GM19395 (cell line): ENCODE measurements at regions not wholly inside any gene's neighbourhood (a gene's known extent, or its start where the extent isn't known, plus 50 kb on each side); places are given as distances from the start of the nearest gene placed in this dataset.
"Not testable (repeated sequence)": the region's sequence is repeated elsewhere in the genome, so short reads cannot be mapped to it uniquely, and the experiment has no call there.

Experiments used
- ATAC-seq: cut with Tn5 transposase; IDR thresholded peaks from one replicate; pipeline ENCODE4 v1.9.1; 2021; ENCODE audit warnings: mild to moderate bottlenecking, moderate library complexity; ENCODE audit not compliant: unreplicated experiment

DNA sequence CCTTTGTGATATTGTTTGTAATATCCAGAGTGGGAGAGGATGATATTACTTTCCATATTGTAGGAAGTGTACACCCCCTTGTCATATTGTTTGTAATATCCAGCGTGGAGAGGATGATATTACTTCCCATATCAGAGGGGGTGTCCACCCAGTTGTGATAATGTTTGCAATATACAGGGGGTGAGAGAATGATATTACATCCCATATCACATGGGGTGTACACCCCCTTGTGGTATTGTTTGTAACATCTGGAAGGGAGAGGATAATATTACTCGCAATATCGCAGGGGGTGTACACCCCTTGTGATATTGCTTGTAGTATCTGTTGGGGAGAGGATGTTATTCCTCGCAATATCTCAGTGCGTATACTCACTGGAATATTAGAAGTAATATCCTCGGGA lies 61.5 kb downstream of the PRSS23 start:
- ATAC-seq = no peak

DNA sequence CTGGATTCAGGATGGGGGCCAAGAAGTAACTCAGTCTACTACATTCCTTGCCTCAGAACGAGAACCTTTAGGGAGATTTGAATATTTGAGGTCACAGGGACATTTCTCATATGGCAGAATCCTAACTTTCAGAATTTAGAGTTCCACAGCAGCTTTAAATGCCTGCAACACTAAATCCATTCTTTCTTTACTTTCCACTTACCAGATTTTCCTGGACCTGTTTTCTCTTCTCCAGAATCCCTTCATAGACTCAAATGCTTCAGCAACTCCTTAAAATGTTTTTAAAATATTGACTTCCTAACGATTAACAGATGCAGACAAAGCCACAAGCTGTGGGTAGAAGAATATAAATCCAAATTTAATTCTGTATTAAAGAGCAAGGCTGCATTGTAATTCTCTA lies 63.1 kb downstream of the PRSS23 start:
- no peak for ATAC-seq

DNA sequence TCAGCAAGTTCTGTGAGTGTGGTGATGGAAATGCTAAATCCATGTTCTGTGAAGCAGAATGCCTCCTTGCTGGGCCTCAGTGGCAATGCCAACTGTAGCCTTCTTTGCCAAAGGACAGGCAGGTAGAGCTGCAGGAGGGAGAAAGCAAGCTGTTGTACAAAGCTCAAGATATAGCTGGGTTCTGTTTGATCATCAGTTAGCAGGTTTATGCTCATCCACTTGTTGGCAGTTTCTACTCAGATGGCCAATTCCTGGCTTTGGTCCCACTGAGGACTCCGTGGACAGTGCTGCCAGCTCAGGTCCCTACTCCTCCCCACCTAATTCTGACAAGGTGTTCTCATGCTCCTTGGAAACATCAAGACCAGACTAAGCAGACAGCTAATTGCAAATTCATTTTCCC lies 65.1 kb downstream of the PRSS23 start:
- no peak for ATAC-seq

DNA sequence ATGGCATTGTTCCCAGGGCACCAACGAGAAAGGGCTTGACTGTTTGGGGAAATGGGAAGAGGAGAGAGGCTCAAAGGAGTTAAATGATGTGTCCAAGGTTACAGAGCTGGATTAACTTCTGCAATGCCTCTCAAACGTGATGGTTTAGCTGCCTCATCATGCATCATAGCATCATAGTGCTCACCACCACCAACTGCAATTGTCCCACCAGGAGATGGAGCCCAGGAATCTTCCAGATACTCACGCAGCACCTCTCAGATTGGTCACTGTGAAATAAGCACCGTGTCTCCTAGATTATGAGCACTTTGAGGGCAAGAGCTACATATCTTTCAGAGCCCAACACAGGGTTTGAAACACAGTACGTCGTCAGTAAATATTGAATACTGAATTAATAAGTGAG lies 69.2 kb downstream of the PRSS23 start:
- peak; percentile 16 for ATAC-seq

DNA sequence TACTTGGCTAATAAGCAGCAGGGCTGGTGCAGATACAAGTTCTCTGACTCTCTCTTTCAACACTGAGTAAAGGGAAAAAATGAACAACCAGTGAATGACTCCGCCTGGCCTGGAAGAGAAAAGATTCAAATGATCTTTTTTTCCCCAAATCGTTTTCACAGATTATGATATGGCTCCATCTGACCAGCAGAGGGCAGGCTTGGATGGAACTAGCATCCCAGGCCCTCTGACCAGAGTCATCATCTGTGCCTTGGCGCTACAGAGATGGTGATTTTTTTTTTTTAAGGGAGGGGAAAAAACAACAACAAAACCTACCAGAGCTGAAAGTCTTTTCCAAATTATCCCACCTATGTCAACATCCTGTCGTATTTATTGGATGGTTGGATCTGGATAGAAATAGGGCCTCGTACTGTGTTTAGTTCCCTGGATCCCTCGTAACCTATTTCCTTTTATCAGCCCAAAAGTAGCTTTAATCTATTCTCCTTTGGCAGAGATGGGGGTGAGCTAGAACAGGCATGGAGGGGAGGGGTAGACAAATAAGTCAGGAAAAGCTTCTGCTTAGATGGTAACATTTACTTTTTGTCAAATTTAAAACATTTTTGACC lies 69.7 kb downstream of the PRSS23 start:
- peak; percentile 83 for ATAC-seq

DNA sequence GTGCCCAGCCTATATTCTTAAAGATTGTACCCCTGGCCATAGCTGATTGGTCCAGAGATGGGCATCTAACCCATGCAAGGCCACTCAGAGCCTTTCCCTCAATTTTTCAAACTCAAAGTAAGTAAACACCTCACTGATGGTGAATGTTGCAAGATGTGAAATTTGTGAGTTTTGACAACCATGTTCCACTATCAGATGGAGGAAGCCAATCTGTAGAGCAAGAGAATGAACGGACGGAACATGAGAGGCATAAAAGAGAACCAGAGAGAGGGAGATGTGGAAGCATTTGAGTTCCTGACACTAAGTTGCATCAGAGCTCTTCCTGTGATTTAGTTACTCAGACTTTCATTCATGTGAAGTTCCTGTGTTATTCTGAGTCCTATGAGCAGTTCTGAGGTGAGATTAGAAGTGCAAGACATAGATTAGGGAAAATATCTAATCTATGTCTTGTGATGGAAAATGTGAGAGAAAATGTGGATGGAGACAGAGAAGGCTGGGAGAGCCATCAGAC lies 73.3 kb downstream of the PRSS23 start:
- ATAC-seq = no peak

DNA sequence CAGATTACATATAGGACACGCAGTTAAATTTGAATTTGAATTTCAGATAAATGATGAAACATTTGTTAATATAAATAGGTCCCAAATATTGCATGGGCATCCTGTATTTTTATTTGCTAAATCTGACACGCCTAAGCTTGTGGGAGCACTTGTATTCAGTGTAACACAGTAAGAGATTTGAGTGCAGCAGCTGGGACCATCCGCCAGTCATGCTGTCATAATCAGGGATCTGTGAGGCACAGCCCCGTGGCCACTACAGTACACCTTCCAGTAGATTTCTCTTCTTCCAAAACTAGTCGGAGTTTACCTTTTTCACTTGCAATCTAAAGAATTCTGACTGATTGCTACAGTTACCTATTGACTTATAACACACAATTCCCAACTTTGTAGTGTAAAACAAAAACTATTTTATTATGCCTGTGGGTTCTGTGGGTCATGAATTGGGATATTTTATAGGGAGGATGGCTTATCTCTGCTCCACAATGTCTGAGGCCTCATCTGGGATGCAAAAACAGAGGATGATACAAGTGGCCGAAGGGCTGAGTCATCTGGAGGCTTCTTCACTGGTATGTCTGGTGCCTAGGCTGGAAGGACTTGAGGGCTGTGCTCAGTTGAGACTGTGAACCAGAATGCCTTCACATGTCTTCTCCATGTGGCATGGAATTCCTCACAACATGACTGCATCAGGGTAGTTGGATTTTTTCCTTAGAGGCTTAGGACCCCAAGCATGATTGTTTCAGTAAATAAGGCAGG lies 74.1 kb downstream of the PRSS23 start:
- no peak for ATAC-seq

DNA sequence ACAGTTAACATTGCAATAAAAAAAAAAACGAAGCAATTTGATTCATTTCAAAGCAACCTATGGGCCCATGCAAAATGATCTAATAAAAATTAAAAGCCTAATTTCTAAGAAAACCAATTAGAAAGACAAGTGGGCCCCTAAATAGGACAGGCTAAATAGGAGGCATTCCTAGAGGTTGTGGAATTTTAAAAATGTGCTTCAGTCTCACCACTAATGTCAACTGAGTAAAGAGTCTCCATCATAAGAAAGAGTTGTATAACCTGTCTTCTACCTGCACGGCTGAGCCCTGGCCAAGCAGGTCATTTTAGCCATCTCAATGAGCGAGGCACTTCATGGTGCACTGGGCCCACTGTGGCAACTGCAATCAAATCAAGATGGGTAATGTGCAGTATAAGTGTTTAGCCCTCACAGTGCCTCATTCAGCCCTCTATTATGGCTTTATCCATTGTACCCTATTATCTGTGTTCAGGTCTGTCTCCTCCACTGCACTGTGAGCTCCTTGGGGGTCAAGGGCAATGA lies 76.4 kb downstream of the PRSS23 start:
- ATAC-seq = no peak

DNA sequence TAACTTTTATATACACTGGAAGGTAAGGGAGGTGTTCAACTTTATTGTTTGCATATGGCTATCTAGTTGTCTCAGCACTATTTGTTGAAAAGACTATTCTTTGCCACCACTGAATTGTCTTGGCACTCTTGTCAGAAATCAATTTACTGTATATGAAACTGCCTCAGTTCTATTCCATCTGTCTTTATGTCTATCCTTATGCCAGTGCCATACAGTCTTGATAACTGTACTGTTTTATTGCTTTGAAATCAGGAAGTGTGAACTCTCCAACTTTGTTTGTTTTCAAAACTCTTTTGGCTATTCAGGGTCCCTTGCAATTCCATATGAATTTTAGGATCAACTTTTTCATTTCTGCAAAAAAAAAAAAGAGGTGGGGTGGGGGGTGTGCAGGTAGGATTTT lies 77.2 kb downstream of the PRSS23 start:
- ATAC-seq = no peak

DNA sequence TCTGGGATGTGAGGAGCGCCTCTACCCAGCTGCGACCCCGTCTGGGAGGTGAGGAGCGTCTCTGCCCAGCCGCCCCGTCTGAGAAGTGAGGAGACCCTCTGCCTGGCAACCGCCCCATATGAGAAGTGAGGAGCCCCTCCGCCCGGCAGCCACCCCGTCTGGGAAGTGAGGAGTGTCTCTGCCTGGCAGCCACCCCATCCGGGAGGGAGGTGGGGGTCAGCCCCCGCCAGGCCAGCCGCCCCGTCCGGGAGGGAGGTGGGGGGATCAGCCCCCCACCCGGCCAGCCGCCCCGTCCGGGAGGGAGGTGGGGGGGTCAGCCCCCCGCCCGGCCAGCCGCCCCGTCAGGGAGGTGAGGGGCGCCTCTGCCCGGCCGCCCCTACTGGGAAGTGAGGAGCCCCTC lies 76.0 kb downstream of the FZD4 start:
- ATAC-seq = not testable (repeated sequence)

DNA sequence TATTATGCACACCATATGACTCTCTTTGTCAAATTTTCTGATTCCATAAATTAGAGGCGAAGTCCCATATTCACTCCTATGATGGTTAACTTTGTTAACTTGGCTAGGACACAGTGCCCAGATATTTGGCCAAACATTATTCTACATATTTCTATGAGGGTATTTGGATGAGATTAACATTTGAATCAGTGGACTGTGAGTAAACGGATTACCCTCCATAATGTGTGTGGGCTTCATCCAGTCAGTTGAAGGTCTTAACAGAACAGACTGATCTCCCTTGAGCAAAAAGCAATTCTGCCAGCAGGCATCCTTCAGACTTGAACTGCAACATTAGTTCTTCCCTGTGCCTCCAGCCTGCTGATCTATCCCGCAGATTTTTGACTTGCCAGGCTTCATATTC lies 69.9 kb downstream of the FZD4 start:
- no peak for ATAC-seq

DNA sequence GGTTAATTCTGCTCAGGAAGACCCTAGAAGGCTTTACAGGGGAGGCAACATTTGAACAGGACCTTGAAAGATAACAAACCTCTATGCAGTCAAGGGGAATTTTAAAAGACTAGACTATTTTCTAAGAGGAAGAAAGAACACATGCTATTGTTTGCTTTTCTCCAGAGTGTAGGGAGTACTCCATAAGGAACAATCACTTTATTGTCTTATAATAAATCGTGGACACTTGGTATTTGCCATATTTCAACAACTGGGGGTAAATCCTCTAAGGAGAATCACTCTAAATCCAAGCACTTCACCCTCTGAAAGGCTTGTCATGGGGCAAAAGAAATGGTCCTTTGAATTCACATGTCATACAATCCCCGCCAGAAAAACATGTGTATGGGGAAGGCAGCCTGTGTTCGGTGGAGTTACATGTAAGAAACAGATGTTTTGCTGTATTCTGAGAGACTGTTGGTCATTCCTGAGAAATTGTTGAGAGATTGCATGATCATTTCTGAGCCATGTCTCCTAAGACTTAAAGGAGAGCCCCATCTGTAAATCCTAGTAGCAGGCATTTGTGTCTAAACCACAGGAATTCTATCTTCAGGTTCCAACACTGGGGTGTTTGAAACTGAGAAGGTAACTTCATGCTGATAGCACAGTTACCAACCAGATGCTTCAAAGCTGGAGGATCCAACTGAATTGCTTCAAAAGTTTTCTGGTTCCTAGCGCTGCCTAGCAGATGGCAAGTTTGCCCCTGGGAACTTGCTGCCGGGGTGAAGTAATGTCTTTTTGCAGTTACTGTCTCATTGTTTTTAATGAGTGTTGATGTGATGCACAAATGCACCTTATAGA lies 66.8 kb downstream of the FZD4 start:
- ATAC-seq = no peak

DNA sequence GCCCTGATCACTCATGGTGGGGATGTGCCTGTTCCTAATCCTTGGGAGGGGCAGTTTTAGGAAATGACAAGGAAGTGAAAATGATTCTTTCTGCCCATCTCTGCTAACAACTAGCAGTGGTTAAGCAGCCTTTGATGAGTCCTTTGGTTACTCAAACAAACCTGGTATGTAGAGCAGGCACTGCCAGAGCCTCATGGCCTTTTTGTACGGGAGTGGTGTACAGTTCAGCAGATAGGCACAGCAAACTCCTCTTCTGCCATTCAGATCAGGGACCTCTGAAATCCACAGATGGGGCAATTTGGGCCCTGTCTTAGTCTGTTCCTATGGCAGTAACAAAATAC lies 66.2 kb downstream of the FZD4 start:
- no peak for ATAC-seq

DNA sequence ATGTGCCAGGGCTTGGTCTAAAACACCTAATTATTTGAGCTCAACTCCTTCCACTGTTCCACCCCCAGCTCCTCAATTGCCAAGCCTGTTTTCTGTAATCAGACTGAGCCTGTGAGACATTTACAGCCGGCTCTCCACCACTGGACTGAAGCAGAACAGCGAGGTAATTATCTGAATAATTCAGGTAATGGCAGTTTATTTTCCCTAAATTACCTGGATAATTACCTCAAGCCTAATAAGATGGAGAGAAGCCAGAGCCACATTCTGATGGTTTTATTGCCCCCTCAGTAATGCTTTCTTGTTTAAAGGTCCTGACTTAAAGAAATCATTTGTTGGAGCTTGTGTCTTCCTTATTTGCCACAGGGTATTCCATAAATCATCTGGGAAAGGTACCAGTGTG lies 64.2 kb downstream of the FZD4 start:
- ATAC-seq = no peak

DNA sequence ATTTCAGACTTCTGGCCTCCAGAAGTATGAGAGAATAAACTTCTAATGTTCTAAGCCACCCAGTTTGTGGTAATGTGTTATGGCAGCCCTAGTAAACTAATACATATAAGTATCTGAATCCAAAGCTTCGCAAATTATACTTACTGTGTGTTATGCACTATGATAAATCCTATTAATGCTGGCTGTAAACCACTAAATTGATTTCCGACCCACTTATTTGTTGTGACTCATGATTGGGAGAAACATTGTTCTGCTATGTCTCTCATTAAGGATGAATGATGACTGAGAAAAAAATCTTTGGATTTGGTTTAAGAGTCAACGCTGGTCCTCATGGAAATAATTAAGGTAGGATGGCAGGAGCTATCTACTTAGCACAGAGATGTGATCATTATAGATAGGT lies 62.0 kb downstream of the FZD4 start:
- no peak for ATAC-seq
